Central memory CD8-positive, alpha-beta T cell (primary cell): ENCODE measurements at regions not wholly inside any gene's neighbourhood (a gene's known extent, or its start where the extent isn't known, plus 50 kb on each side); places are given as distances from the start of the nearest gene placed in this dataset.

Source experiments
- ATAC-seq: fragments of 150-1000 bp; cut with Tn5 transposase; replicated peaks from 2 replicates; pipeline ENCODE4 v1.10.0; 2022; ENCODE audit warnings: mild to moderate bottlenecking, moderate FRiP score, moderate number of reproducible peaks; ENCODE audit not compliant: poor library complexity, severe bottlenecking; ENCODE audit errors: extremely low read depth
- DNase-seq, 2 donors: peaks; one replicate each; pipeline ENCODE4 v3.0.0; 2021; ENCODE audit warnings: low spot score in 2 of 2
- H3K27ac Mint-ChIP-seq: one replicate; pipeline ENCODE4 v1.8.0; 2022; ENCODE audit warnings: low read depth, mild to moderate bottlenecking, moderate library complexity, mixed read lengths
- H3K27me3 Mint-ChIP-seq: one replicate; pipeline ENCODE4 v1.8.0; 2022; ENCODE audit warnings: mixed read lengths
- H3K36me3 Mint-ChIP-seq: one replicate; pipeline ENCODE4 v1.8.0; 2022; ENCODE audit warnings: mild to moderate bottlenecking, moderate library complexity, mixed read lengths; ENCODE audit not compliant: insufficient read depth
- H3K4me1 Mint-ChIP-seq: one replicate; pipeline ENCODE4 v1.8.0; 2022; ENCODE audit warnings: mixed read lengths
- H3K4me3 Mint-ChIP-seq: one replicate; pipeline ENCODE4 v1.8.0; 2022; ENCODE audit warnings: mild to moderate bottlenecking, moderate library complexity, mixed read lengths
- H3K9me3 Mint-ChIP-seq: one replicate; pipeline ENCODE4 v1.8.0; 2022; ENCODE audit warnings: mixed read lengths

- Mint-ChIP-seq H3K27me3 (no peaks in the 10 kb centered on the region), H3K4me3 (no peak overlapping the region), H3K4me1 (no peaks in the 10 kb centered on the region), H3K36me3 (no peaks in the 10 kb centered on the region), H3K9me3 (no peaks in the 10 kb centered on the region), H3K27ac (no peak overlapping the region)
- ATAC-seq, result no peak
- DNase-seq, result no peak
Measured at GRCh38 chr4:86483773-86484172, 110.3 kb upstream of the PTPN13 start.

- Mint-ChIP-seq H3K9me3 (no peaks in the 10 kb centered on the region), H3K27ac (no peak overlapping the region), H3K27me3 (no peaks in the 10 kb centered on the region), H3K36me3 (no peaks in the 10 kb centered on the region), H3K4me1 (no peaks in the 10 kb centered on the region), H3K4me3 (no peak overlapping the region)
- no peak for DNase-seq
- ATAC-seq, result no peak
Measured at GRCh38 chr4:86484241-86484640, 109.9 kb upstream of the PTPN13 start.

GRCh38 chr4:86487738-86488348, 106.3 kb upstream of the PTPN13 start:
- no peak for ATAC-seq
- Mint-ChIP-seq H3K36me3 (no peaks in the 10 kb centered on the region), H3K4me3 (no peak overlapping the region), H3K4me1 (no peaks in the 10 kb centered on the region), H3K27ac (no peak overlapping the region), H3K9me3 (no peaks in the 10 kb centered on the region), H3K27me3 (no peaks in the 10 kb centered on the region)
- no peak for DNase-seq

GRCh38 chr4:86493460-86493859, 100.7 kb upstream of the PTPN13 start:
- H3K4me1 Mint-ChIP-seq, result no peaks in the 10 kb centered on the region
- peaks cover 2% of the 10 kb centered on the region for H3K36me3 Mint-ChIP-seq
- ATAC-seq (no peak), DNase-seq (no peak)
- H3K9me3 Mint-ChIP-seq, result no peaks in the 10 kb centered on the region
- H3K4me3 Mint-ChIP-seq, result no peak overlapping the region
- no peaks in the 10 kb centered on the region for H3K27me3 Mint-ChIP-seq
- no peak overlapping the region for H3K27ac Mint-ChIP-seq

GRCh38 chr4:86496094-86497080, 97.7 kb upstream of the PTPN13 start:
- DNase-seq, result no peak

GRCh38 chr4:86497131-86497530, 97.0 kb upstream of the PTPN13 start:
- Mint-ChIP-seq H3K4me1 (no peaks in the 10 kb centered on the region), H3K27me3 (no peaks in the 10 kb centered on the region), H3K4me3 (no peak overlapping the region), H3K27ac (no peak overlapping the region), H3K36me3 (peaks cover 2% of the 10 kb centered on the region), H3K9me3 (no peaks in the 10 kb centered on the region)
- ATAC-seq (no peak), DNase-seq (no peak)

More at GRCh38 chr4:86496094-86497080, 97.7 kb upstream of the PTPN13 start:
- Mint-ChIP-seq H3K4me3 (no peak overlapping the region), H3K36me3 (peaks cover 2% of the 10 kb centered on the region), H3K9me3 (no peaks in the 10 kb centered on the region), H3K27ac (no peak overlapping the region), H3K27me3 (no peaks in the 10 kb centered on the region), H3K4me1 (no peaks in the 10 kb centered on the region)
- ATAC-seq, result no peak

DNA sequence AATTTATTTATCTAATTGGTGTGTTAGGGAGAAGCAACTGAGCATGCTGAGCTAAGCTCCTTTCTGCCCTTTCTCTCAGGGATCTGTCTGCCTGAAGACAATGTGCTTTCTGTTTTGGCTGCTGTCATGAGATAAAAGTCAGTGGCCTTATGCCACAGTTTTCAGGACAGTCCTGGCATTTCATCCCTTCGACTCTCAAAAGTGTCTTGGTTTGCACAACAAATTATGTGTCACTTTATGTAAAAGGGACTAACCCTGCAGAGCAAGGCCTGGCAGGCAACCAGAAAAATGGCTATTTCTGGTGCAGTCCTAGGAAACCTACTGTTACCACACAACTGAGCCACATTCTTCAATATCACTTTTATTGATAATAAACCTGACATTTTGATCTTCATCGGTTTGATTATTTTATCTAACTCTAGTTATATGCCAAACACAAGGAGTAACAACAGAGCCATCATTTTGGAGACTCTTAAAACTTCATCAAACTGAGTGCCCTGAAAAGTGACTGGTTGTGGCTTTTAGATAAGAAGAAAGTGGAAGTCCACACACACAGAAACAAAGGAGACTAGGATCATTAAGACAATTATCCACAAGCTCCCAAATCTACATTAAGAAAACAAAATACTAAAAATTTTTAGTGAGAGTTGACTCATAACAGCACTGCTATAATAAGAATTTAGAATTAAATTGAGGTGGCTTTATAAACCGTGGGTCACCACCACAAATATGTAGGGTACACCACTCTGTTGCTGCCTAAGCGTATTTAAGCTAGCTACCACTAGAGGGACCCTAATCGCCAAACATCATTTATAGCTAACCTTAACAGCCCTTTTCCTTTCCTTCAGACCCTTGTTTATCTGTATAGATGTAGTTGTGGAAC, 95.9 kb upstream of the PTPN13 start:
- Mint-ChIP-seq H3K9me3 (no peaks in the 10 kb centered on the region), H3K27me3 (peaks cover 4% of the 10 kb centered on the region), H3K4me1 (no peaks in the 10 kb centered on the region), H3K36me3 (peaks cover 2% of the 10 kb centered on the region), H3K4me3 (no peak overlapping the region), H3K27ac (no peak overlapping the region)
- ATAC-seq (no peak), DNase-seq (no peak)

GRCh38 chr4:86498863-86499166, 95.3 kb upstream of the PTPN13 start:
- no peak for ATAC-seq
- Mint-ChIP-seq H3K27ac (no peak overlapping the region), H3K9me3 (no peaks in the 10 kb centered on the region), H3K4me1 (no peaks in the 10 kb centered on the region), H3K4me3 (no peak overlapping the region), H3K27me3 (peaks cover 10% of the 10 kb centered on the region), H3K36me3 (peaks cover 2% of the 10 kb centered on the region)
- no peak for DNase-seq

DNA sequence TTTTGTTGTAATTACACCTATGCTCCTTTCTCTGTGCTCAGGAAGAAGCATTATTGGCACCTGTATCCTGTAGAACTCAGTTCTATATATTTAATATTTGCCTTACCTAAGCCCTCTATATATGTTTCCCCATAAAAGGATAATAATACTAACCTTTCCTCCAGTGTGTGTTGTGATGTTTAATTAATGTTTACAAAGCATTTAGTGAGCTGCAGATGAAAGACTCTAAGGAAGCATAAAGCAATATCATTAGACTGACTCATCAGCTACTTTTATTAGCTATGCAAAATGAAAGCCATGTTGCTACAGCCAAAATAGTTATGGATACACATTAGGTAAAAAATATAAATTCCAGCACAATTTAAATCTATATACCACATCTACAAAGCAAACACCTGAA, 93.6 kb upstream of the PTPN13 start:
- ATAC-seq, result no peak
- Mint-ChIP-seq H3K4me3 (no peak overlapping the region), H3K9me3 (no peaks in the 10 kb centered on the region), H3K4me1 (no peaks in the 10 kb centered on the region), H3K27ac (no peak overlapping the region), H3K36me3 (no peaks in the 10 kb centered on the region), H3K27me3 (peaks cover 10% of the 10 kb centered on the region)
- DNase-seq, result no peak

DNA sequence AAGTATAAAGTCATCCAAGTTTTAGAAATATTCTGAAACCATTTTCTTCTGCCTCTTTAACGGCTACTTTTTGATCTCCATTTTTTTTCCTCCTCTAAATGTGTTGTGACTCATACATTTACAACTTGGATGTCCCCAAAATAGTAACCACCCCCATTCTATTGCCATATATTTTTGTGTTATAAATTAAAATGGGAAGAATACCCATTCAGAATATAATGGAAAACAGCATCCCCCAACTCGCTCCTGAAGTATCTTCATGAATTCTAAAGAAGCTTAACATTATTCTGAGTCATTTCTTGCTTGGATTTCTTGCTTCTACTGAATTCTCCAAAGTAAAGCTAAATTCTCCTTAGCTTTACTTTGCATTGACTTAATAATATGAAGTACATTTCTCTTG, 92.0 kb upstream of the PTPN13 start:
- Mint-ChIP-seq H3K4me1 (no peaks in the 10 kb centered on the region), H3K27me3 (peaks cover 17% of the 10 kb centered on the region), H3K4me3 (no peak overlapping the region)

GRCh38 chr4:86506591-86506990, 87.5 kb upstream of the PTPN13 start:
- H3K27ac Mint-ChIP-seq, result no peak overlapping the region
- peaks cover 17% of the 10 kb centered on the region for H3K27me3 Mint-ChIP-seq
- H3K36me3 Mint-ChIP-seq, result no peaks in the 10 kb centered on the region
- ATAC-seq (no peak), DNase-seq (no peak)
- no peak overlapping the region for H3K4me3 Mint-ChIP-seq
- no peaks in the 10 kb centered on the region for H3K4me1 Mint-ChIP-seq
- H3K9me3 Mint-ChIP-seq, result no peaks in the 10 kb centered on the region

More for the DNA sequence above, 92.0 kb upstream of the PTPN13 start:
- DNase-seq, result no peak
- Mint-ChIP-seq H3K36me3 (no peaks in the 10 kb centered on the region), H3K9me3 (no peaks in the 10 kb centered on the region), H3K27ac (no peak overlapping the region)
- no peak for ATAC-seq

DNA sequence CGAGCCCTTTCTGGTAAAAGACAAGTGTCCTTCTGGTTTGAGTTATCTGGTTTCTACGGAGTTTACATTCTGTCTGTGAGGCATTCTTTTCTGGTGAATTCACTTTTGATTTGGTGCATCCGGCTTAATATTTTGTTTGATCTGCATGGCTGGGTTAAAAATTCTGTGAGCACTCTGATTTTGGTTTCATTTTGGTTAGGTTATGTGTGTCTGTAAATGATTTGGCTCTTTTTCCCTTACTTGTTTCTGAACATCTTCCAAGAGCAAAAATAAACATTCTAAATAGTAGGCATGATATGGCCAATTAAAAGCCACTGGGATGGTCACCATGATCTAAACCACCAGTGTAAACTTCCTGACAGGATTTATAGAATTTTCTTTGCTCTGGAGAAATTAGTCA, 85.7 kb upstream of the PTPN13 start:
- no peak overlapping the region for H3K27ac Mint-ChIP-seq
- H3K36me3 Mint-ChIP-seq, result no peaks in the 10 kb centered on the region
- H3K4me1 Mint-ChIP-seq, result no peaks in the 10 kb centered on the region
- ATAC-seq, result no peak
- no peak for DNase-seq
- no peak overlapping the region for H3K4me3 Mint-ChIP-seq
- no peaks in the 10 kb centered on the region for H3K9me3 Mint-ChIP-seq
- H3K27me3 Mint-ChIP-seq, result peaks cover 11% of the 10 kb centered on the region
